HG03060 (cell line): ENCODE measurements at regions not wholly inside any gene's neighbourhood (a gene's known extent, or its start where the extent isn't known, plus 50 kb on each side); places are given as distances from the start of the nearest gene placed in this dataset.
A peak's percentile ranks its signal among the peaks of the same experiment; 100 is the strongest.
"Not testable (repeated sequence)": the region's sequence is repeated elsewhere in the genome, so short reads cannot be mapped to it uniquely, and the experiment has no call there.

Source experiments
- ATAC-seq: cut with Tn5 transposase; IDR thresholded peaks from one replicate; pipeline ENCODE4 v1.9.1; 2021; ENCODE audit warnings: low read depth, moderate number of reproducible peaks; ENCODE audit not compliant: unreplicated experiment

GRCh38 chr9:30243467-30243866, 2141.0 kb upstream of the ACO1 start:
- no peak for ATAC-seq

DNA sequence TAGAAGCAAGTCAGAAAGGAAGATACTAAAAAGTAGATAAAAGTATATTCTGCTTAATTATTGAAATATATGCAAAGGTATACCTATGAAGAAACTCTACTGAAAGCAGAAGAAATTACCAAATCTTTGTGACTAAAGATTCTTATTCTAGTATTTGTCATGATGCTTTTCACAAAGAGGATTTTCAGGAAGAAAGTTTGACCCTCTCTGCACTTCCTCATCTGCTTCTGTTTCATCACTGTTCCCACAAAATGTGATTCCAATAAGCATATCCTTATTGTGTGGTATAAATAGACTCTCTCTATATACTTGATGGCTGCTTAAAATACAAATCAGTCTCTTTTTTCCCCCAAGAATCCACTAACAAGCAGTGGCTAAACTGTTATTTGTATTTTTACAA, 2139.6 kb upstream of the ACO1 start:
- no peak for ATAC-seq

DNA sequence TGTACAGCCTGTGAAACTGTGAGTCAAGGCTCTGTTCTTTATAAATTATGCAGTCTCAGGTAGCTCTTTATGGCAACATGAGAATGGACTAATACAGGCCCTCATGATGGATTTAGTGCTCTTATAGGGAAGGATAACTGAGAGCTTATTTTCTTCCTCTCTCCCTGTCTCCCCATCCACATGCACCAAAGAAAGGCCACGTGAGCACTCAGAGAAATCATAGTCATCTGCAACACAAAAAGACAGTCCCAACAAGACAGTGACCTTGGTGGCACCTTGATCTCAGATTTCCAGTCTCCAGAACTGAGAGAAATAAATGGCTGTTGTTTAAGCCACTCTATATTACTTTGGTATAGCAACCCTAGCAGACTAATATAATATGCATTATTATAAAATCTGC, 2133.6 kb upstream of the ACO1 start:
- no peak for ATAC-seq

DNA sequence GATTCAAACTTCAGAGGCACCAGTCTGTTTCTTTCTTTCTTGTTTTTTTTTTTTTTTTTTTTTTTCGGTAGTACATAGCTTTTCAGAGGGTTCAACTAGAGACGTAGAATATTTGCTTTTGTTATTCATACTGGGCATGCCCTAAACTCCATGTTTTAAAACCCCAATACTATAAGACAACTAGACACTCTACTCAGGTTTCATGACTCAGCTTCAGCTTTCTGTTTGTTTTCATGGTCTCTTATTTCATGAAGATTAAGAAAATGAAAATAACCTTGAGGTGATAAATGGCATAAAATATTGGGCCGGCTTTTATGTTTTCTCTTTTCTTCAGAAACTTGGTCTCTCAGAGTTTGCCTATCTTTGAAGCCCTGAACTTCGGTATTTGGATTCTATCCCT, 2126.3 kb upstream of the ACO1 start:
- no peak for ATAC-seq

DNA sequence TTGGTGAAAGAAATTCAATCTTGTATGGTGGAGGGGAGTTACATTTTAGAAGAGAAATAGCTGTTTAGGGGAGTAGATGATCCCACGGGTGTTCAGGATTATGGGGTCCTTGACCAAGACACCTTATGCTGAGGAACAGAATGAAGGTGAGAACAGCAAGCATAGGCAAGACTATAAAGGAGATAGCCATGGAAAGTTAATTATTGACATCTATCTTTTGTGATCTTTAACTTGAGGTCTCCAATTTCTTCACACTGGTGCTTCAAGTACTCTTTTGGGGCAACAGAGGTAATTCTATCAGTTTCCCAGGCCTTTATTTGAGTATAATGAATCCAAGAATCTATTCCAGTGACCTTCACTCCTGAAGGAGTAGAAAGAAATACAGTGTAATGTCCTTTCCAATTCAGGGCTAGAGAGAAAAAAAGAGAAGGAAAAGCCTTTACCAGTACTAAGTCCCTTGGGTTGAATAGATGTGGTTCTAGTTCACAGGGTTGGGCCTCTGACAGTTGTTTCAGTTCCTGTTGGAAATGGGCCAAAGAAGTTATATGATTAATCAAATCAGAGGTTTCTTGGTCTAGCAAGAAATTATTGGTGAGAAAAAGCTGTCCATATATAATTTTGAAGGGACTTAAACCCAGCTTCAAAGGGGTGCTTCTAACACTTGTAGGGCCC, 2104.1 kb upstream of the ACO1 start:
- ATAC-seq = peak; percentile 42

DNA sequence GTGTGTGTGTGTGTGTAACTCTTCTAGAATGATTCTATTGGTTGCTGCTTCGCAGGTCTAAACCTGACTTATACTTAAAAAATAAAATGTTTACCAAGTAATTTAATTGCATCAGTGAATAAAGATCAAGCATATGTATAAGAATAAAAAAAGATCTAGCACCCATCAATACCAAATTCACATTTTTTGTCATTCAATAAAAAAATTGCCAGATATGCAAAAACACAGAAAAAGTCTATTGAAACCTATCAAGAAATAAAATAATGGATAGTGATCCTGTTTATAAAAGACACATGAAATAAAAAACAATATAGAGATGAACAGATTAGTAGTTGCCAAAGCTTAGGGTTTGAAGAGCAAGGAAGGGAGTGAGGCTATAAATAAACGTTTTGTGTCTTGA, 2095.0 kb upstream of the ACO1 start:
- no peak for ATAC-seq

GRCh38 chr9:30292026-30292425, 2092.4 kb upstream of the ACO1 start:
- ATAC-seq = not testable (repeated sequence)

GRCh38 chr9:30293231-30293630, 2091.2 kb upstream of the ACO1 start:
- no peak for ATAC-seq

DNA sequence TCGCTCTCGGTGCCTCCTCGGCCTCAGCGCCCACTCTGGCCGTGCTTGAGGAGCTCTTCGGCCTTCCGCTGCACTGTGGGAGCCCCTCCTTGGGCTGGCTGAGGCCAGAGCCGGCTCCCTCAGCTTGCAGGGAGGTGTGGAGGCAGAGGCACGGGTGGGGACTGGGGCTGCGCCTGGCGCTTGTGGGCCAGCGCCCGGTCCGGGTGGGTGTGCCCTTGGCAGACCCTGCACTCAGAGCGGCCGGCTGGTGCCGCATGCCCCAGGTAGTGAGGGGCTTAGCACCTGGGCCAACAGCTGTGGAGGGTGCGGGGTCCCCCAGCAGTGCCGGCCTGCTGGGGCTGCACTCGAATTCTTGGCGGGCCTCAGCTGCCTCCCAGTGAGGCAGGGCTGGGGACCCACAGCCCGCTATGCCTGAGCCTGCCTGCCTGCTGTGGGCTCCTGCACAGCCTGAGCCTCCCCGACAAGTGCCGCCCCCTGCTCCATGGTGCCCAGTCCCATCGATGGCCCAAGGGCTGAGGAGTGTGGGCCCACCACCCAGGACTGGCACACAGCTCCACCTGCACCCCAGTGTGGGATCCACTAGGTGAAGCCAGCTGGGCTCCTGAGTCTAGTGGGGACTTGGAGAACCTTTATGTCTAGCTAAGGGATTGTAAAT, 2085.2 kb upstream of the ACO1 start:
- ATAC-seq = no peak

GRCh38 chr9:30301271-30301963, 2083.0 kb upstream of the ACO1 start:
- no peak for ATAC-seq

GRCh38 chr9:30310711-30311110, 2073.7 kb upstream of the ACO1 start:
- no peak for ATAC-seq

GRCh38 chr9:30329431-30329830, 2055.0 kb upstream of the ACO1 start:
- no peak for ATAC-seq

DNA sequence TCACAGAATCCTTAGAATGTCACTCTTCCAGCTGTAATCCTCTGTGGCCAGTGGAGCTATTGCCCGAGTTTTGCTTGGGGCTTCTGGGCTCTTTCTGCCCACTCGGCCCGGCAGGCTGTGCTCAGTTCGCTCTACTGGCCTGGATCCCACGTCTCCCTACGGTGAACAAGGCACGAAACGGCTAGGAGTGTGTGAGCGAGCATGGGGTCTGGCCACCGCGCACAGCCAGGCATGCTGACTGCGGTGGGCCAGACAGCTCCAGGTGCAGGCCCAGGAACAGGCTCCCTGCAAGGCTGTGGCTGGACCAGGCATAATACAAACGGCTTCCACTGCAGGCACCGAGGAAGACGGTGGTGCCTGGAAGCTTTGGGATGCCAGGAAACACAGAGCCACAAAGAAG, 2035.5 kb upstream of the ACO1 start:
- no peak for ATAC-seq

DNA sequence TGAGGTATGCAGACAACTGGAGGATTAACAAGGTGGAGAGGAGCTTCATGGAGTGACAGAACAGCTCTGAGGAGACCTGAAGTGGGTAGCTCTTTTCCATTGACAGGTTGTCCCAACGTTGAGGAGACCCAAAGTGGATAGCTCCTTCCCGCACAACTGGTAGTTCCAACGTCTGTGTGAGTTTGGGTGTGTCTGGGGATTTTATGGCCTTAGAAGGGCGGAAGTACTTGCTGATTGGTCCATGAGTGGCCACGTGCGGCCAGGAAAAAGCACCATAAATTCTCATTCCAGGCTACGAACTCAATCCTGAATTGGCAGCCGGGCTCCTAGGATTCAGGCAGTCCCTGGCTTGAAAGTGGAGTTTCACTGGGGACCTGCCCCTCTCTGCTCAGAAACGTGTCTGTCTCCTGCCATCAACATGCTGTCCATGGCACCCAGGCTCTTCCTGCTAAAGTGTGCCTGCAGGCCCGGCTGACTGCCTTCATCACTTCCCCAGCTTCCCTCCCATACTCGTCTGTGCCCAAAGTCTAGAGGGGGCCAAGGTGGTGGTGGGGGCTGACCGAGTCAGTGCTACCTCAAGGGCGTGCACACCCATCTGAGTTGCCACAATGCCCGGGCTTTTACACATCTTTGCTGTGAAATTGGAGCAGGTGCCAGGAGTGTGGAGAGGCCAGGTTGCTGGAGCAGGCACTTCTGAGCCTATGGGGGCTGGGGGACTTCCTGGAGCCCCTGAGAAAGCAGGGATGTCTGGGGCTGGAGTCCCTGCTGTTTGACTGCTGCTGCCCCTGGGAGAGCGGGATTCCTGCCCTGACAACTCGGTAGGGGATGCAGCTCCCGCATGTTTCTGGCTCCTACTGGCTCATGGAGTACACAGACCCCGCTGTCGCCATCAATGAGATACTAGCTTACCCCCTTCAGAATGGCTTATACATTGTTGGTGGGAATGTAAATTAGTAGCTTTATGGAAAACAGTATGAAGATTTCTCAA, 2034.6 kb upstream of the ACO1 start:
- no peak for ATAC-seq

GRCh38 chr9:30356221-30356620, 2028.2 kb upstream of the ACO1 start:
- no peak for ATAC-seq

DNA sequence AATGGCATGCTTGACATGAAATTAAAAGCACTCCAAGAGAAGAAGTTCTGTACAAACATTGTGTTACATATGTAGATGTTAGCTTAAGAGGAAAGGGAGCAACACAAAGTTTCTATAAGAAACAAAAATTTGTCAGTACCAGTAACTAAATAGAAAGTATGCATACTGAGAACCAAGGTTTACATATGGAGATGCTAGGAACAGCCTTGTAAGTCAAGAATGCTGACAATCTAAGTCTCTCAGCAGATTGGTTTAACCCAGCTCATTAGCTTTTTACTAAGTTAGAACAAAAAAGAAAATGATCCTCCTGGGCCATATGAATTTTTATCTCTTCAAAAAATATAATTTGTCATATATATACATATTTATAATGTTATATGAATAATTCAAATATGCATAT, 2022.1 kb upstream of the ACO1 start:
- ATAC-seq = no peak

GRCh38 chr9:30366140-30366539, 2018.3 kb upstream of the ACO1 start:
- ATAC-seq = not testable (repeated sequence)

DNA sequence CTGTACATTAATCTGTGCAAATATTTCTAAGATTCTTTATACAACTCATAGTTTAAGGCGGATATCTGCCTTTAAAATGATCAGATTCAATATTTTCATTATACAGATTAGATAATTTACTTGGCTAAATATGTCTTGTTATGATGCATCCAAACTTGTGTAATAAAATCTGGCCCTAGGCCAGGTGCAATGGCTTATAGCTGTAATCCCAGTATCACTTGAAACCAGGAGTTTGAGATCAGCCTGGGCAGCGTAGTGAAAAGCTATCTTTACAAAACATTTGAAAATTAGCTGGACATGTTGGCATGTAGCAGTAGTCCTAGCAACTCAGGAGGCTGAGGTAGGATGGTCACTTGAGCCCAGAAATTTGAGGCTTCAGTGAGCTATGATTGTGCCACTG, 2002.2 kb upstream of the ACO1 start:
- no peak for ATAC-seq

DNA sequence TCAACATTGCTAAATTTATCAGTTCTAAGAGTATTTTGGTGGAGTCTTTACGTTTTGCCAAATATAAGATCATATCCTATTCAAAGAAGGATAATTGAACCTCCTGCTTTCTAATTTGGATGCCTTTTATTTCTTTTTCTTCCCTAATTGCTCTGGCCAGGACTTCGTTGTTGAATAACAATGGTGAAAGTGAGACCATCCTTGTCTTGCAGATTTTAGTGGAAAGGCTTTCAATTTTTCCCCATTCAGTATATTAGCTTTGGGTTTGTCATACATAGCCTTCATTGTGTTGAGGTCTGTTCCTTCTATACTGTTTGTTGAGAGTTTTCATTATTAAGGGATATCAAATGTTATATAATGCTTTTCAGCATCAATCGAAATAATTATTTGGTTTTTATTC, 1974.2 kb upstream of the ACO1 start:
- no peak for ATAC-seq

DNA sequence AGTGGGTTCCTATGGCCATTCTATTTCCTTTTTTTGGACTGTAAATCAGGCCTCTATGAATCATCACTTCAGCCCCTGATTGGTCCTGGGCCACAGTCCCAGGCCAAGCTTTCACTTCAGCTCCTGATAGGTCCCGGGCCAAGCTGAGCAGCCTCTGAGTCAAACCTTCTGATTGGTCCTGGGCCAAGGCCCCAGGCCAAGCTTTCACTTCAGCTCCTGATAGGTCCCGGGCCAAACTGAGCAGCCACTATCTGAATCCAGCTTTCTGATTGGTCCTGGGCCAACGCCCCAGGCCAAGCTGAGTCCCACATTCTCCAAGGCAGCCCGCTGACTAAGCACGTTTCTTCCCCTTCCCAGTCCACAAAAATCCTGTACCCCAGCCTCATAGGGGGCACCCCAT, 1972.9 kb upstream of the ACO1 start:
- ATAC-seq = no peak

DNA sequence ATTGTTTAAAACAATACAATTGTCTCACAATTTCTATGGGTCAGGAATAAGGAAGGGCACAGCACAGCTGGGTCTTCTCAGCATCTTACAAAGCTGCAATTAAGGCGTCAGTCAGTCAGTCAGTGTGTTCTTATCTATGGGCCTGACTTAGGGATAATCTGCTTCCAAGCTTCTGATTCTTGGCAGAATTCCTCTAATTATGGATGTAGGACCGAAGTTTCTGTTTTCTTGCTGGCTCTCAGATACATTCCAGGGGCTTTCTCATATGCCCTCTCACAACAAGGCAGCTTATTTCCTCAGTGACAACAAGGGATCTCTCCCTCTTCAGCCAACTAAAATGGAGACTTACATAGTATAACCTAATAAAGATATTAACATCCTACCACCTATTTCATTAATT, 1925.3 kb upstream of the ACO1 start:
- no peak for ATAC-seq
